Endodermal cell (in vitro differentiated cells): ENCODE measurements at regions not wholly inside any gene's neighbourhood (a gene's known extent, or its start where the extent isn't known, plus 50 kb on each side); places are given as distances from the start of the nearest gene placed in this dataset.
"Not testable (repeated sequence)": the region's sequence is repeated elsewhere in the genome, so short reads cannot be mapped to it uniquely, and the experiment has no call there.

Experiments
- DNase-seq: peaks from one replicate; pipeline ENCODE4 v3.0.0-alpha.2; 2017
- H3K27ac ChIP-seq: 2 replicates; pipeline ENCODE4 v1.5.1; 2013; ENCODE audit warnings: mild to moderate bottlenecking, low read depth, low read length, moderate library complexity
- H3K27me3 ChIP-seq: 2 replicates; pipeline ENCODE4 v1.6.1; 2013; ENCODE audit warnings: mild to moderate bottlenecking, low read length, moderate library complexity; ENCODE audit not compliant: insufficient read depth, control insufficient read depth, poor library complexity, severe bottlenecking
- H3K36me3 ChIP-seq: 2 replicates; pipeline ENCODE4 v1.7.0; 2013; ENCODE audit warnings: mild to moderate bottlenecking, low read length, moderate library complexity; ENCODE audit not compliant: control insufficient read depth, insufficient read depth
- H3K4me1 ChIP-seq: one replicate; pipeline ENCODE4 v1.7.0; 2013; ENCODE audit warnings: low read length; ENCODE audit not compliant: control insufficient read depth, insufficient read depth
- H3K4me3 ChIP-seq: 2 replicates; pipeline ENCODE4 v1.5.1; 2013; ENCODE audit warnings: mild to moderate bottlenecking, low read length, moderate library complexity
- H3K9ac ChIP-seq: 2 replicates; pipeline ENCODE4 v1.6.1; 2013; ENCODE audit warnings: mild to moderate bottlenecking, low read length, moderate library complexity; ENCODE audit not compliant: poor library complexity, severe bottlenecking; ENCODE audit errors: extremely low read depth
- H3K9me3 ChIP-seq: 2 replicates; pipeline ENCODE4 v1.6.1; 2013; ENCODE audit warnings: mild to moderate bottlenecking, low read length, moderate library complexity; ENCODE audit not compliant: control insufficient read depth
- H3K27ac Mint-ChIP-seq: 2 replicates; pipeline ENCODE4 v1.8.0; 2020; ENCODE audit warnings: mixed read lengths
- H3K27me3 Mint-ChIP-seq: 2 replicates; pipeline ENCODE4 v1.8.0; 2021; ENCODE audit warnings: mild to moderate bottlenecking, mixed read lengths; ENCODE audit not compliant: insufficient read depth
- H3K36me3 Mint-ChIP-seq: 2 replicates; pipeline ENCODE4 v1.8.0; 2020; ENCODE audit warnings: low read depth, mixed read lengths
- H3K4me1 Mint-ChIP-seq: 2 replicates; pipeline ENCODE4 v1.8.0; 2020; ENCODE audit warnings: mixed read lengths
- H3K4me3 Mint-ChIP-seq: 2 replicates; pipeline ENCODE4 v1.8.0; 2020; ENCODE audit warnings: mild to moderate bottlenecking, moderate library complexity, mixed read lengths
- H3K9me3 Mint-ChIP-seq: 2 replicates; pipeline ENCODE4 v1.8.0; 2020; ENCODE audit warnings: mild to moderate bottlenecking, mixed read lengths
- CTCF ChIP-seq: fragments of 200-600 bp; sonication (generic); conservative IDR thresholded peaks from 2 replicates; pipeline ENCODE4 v1.5.0; 2021; ENCODE audit warnings: antibody characterized with exemption, mild to moderate bottlenecking
- WGBS, 2 experiments: methylation state at CpG; one replicate each; pipeline versions ENCODE4 v1.1.5 to v1.1.7; 2013; ENCODE audit warnings: missing lambda C conversion rate in 2 of 2, mixed read lengths in 1 of 2; ENCODE audit not compliant: insufficient coverage in 1 of 2, insufficient read length in 1 of 2; 5-methylcytosine and 5-hydroxymethylcytosine counted together

GRCh38 chr5:68066277-68066955 lies 149.1 kb upstream of the PIK3R1 start:
- H3K9me3 ChIP-seq: no peaks in the 10 kb centered on the region
- TF ChIP-seq CTCF: no peak
- no peak overlapping the region for H3K4me3 ChIP-seq
- Mint-ChIP-seq H3K36me3 (no peaks in the 10 kb centered on the region), H3K9me3 (peaks cover 30% of the 10 kb centered on the region), H3K27me3 (no peaks in the 10 kb centered on the region), H3K4me3 (no peak overlapping the region), H3K4me1 (no peaks in the 10 kb centered on the region), H3K27ac (no peak overlapping the region)
- DNase-seq: no peak
- no peak overlapping the region for H3K27ac ChIP-seq
- H3K36me3 ChIP-seq: no peaks in the 10 kb centered on the region
- WGBS, 2 experiments: 88 to 92% methylated on average over 3 of the region's 3 CpGs
- no peak overlapping the region for H3K9ac ChIP-seq
- H3K27me3 ChIP-seq: no peaks in the 10 kb centered on the region
- no peaks in the 10 kb centered on the region for H3K4me1 ChIP-seq

GRCh38 chr5:68065321-68065720 lies 150.2 kb upstream of the PIK3R1 start:
- H3K27ac ChIP-seq, H3K27me3 ChIP-seq, H3K4me1 Mint-ChIP-seq, DNase-seq, H3K4me1 ChIP-seq, H3K4me3 ChIP-seq, H3K36me3 ChIP-seq, H3K36me3 Mint-ChIP-seq, H3K4me3 Mint-ChIP-seq, H3K9ac ChIP-seq, H3K27me3 Mint-ChIP-seq, H3K9me3 ChIP-seq, H3K27ac Mint-ChIP-seq: not testable (repeated sequence)
- H3K9me3 Mint-ChIP-seq: peaks cover 36% of the 10 kb centered on the region
- WGBS, 2 experiments: 100% methylated on average over 1 to 3 of the region's 3 CpGs

- Histone ChIP-seq H3K27ac (no peak overlapping the region), H3K9me3 (peaks cover 4% of the 10 kb centered on the region), H3K4me3 (no peak overlapping the region), H3K4me1 (no peaks in the 10 kb centered on the region), H3K36me3 (no peaks in the 10 kb centered on the region), H3K27me3 (no peaks in the 10 kb centered on the region), H3K9ac (no peak overlapping the region)
- WGBS, 2 experiments: 95% methylated on average over 1 of the region's 1 CpG; no CpG with 5 or more reads in 1 of the 2 experiments
- H3K9me3 Mint-ChIP-seq: peaks cover 33% of the 10 kb centered on the region
- H3K36me3 Mint-ChIP-seq: no peaks in the 10 kb centered on the region
- no peaks in the 10 kb centered on the region for H3K27me3 Mint-ChIP-seq
- H3K4me1 Mint-ChIP-seq: peaks cover 9% of the 10 kb centered on the region
- no peak for TF ChIP-seq CTCF
- H3K4me3 Mint-ChIP-seq: no peak overlapping the region
- no peak overlapping the region for H3K27ac Mint-ChIP-seq
- DNase-seq: no peak
These were observed 155.2 kb upstream of the PIK3R1 start for GRCh38 chr5:68060382-68060781.

GRCh38 chr5:68057191-68057590 lies 158.4 kb upstream of the PIK3R1 start:
- H3K4me3 ChIP-seq: no peak overlapping the region
- Mint-ChIP-seq H3K27ac (no peak overlapping the region), H3K4me1 (peaks cover 17% of the 10 kb centered on the region), H3K27me3 (no peaks in the 10 kb centered on the region), H3K4me3 (no peak overlapping the region), H3K9me3 (peaks cover 15% of the 10 kb centered on the region), H3K36me3 (no peaks in the 10 kb centered on the region)
- H3K9ac ChIP-seq: no peak overlapping the region
- H3K4me1 ChIP-seq: peaks cover 4% of the 10 kb centered on the region
- no peak overlapping the region for H3K27ac ChIP-seq
- H3K27me3 ChIP-seq: no peaks in the 10 kb centered on the region
- H3K9me3 ChIP-seq: peaks cover 18% of the 10 kb centered on the region
- WGBS, 2 experiments: 85 to 100% methylated on average over 2 of the region's 4 CpGs
- no peak for DNase-seq
- no peaks in the 10 kb centered on the region for H3K36me3 ChIP-seq
- no peak for TF ChIP-seq CTCF
